Dendritic cell treated with granulocyte-macrophage colony-stimulating factor and Interleukin-4, amounts not matched to agents 40 ng/mL and 50 ng/mL, for 4 days (primary cell): ENCODE measurements at regions not wholly inside any gene's neighbourhood (a gene's known extent, or its start where the extent isn't known, plus 50 kb on each side); places are given as distances from the start of the nearest gene placed in this dataset.

Experiments used
- H3K27ac Mint-ChIP-seq: one replicate; pipeline ENCODE4 v1.8.0; 2022; ENCODE audit warnings: mild to moderate bottlenecking, mixed read lengths
- H3K27me3 Mint-ChIP-seq: one replicate; pipeline ENCODE4 v1.8.0; 2022; ENCODE audit warnings: mild to moderate bottlenecking, mixed read lengths
- H3K36me3 Mint-ChIP-seq: one replicate; pipeline ENCODE4 v1.8.0; 2022; ENCODE audit warnings: low read depth, mixed read lengths
- H3K4me1 Mint-ChIP-seq: one replicate; pipeline ENCODE4 v1.8.0; 2022; ENCODE audit warnings: low read depth, mixed read lengths
- H3K4me3 Mint-ChIP-seq: one replicate; pipeline ENCODE4 v1.8.0; 2022; ENCODE audit warnings: mild to moderate bottlenecking, moderate library complexity, mixed read lengths
- H3K9me3 Mint-ChIP-seq: one replicate; pipeline ENCODE4 v1.8.0; 2022; ENCODE audit warnings: mixed read lengths
- intact Hi-C: fragments of 100-400 bp; cut with micrococcal nuclease; formaldehyde crosslinking; loops from one replicate; pipeline ENCODE4 v1.15.0; 2022

GRCh38 chr13:99911965-99912566 is 59.5 kb downstream of the ZIC5 start:
- intact Hi-C loops = no loop called here
- no peaks in the 10 kb centered on the region for H3K9me3 Mint-ChIP-seq
- peaks cover 52% of the 10 kb centered on the region for H3K27me3 Mint-ChIP-seq
- H3K4me3 Mint-ChIP-seq = no peak overlapping the region
- H3K4me1 Mint-ChIP-seq = no peaks in the 10 kb centered on the region
- no peaks in the 10 kb centered on the region for H3K36me3 Mint-ChIP-seq
- H3K27ac Mint-ChIP-seq = no peak overlapping the region

- Mint-ChIP-seq H3K4me3 (no peak overlapping the region), H3K9me3 (no peaks in the 10 kb centered on the region), H3K27ac (no peak overlapping the region), H3K36me3 (no peaks in the 10 kb centered on the region), H3K27me3 (peaks cover 49% of the 10 kb centered on the region), H3K4me1 (no peaks in the 10 kb centered on the region)
- intact Hi-C loops = no loop called here
These were observed 60.2 kb downstream of the ZIC5 start for GRCh38 chr13:99911069-99911964.

GRCh38 chr13:99909836-99910619 is 61.5 kb downstream of the ZIC5 start:
- Mint-ChIP-seq H3K36me3 (no peaks in the 10 kb centered on the region), H3K27ac (no peak overlapping the region), H3K4me3 (no peak overlapping the region), H3K4me1 (no peaks in the 10 kb centered on the region), H3K27me3 (peaks cover 48% of the 10 kb centered on the region), H3K9me3 (no peaks in the 10 kb centered on the region)
- intact Hi-C loops = no loop called here

GRCh38 chr13:99909097-99909835 is 62.3 kb downstream of the ZIC5 start:
- intact Hi-C loops = no loop called here
- Mint-ChIP-seq H3K9me3 (no peaks in the 10 kb centered on the region), H3K4me3 (no peak overlapping the region), H3K27ac (no peak overlapping the region), H3K4me1 (no peaks in the 10 kb centered on the region), H3K36me3 (no peaks in the 10 kb centered on the region), H3K27me3 (peaks cover 48% of the 10 kb centered on the region)

GRCh38 chr13:99908140-99908803 is 63.3 kb downstream of the ZIC5 start:
- Mint-ChIP-seq H3K27ac (no peak overlapping the region), H3K9me3 (no peaks in the 10 kb centered on the region), H3K4me3 (no peak overlapping the region), H3K36me3 (no peaks in the 10 kb centered on the region), H3K27me3 (peaks cover 46% of the 10 kb centered on the region), H3K4me1 (no peaks in the 10 kb centered on the region)
- intact Hi-C loops = no loop called here

GRCh38 chr13:99907627-99908026 is 63.9 kb downstream of the ZIC5 start:
- H3K27me3 Mint-ChIP-seq = peaks cover 49% of the 10 kb centered on the region
- H3K4me1 Mint-ChIP-seq = no peaks in the 10 kb centered on the region
- H3K36me3 Mint-ChIP-seq = no peaks in the 10 kb centered on the region
- intact Hi-C loops = no loop called here
- H3K9me3 Mint-ChIP-seq = no peaks in the 10 kb centered on the region
- H3K27ac Mint-ChIP-seq = no peak overlapping the region
- no peak overlapping the region for H3K4me3 Mint-ChIP-seq

GRCh38 chr13:99907038-99907437 is 64.5 kb downstream of the ZIC5 start:
- intact Hi-C loops = no loop called here
- H3K4me3 Mint-ChIP-seq = no peak overlapping the region
- H3K9me3 Mint-ChIP-seq = no peaks in the 10 kb centered on the region
- H3K27me3 Mint-ChIP-seq = peaks cover 49% of the 10 kb centered on the region
- H3K4me1 Mint-ChIP-seq = no peaks in the 10 kb centered on the region
- H3K27ac Mint-ChIP-seq = no peak overlapping the region
- H3K36me3 Mint-ChIP-seq = no peaks in the 10 kb centered on the region

- no peaks in the 10 kb centered on the region for H3K36me3 Mint-ChIP-seq
- no peak overlapping the region for H3K27ac Mint-ChIP-seq
- intact Hi-C loops = no loop called here
- peaks cover 50% of the 10 kb centered on the region for H3K27me3 Mint-ChIP-seq
- H3K9me3 Mint-ChIP-seq = no peaks in the 10 kb centered on the region
- H3K4me1 Mint-ChIP-seq = no peaks in the 10 kb centered on the region
- H3K4me3 Mint-ChIP-seq = no peak overlapping the region
These were observed 65.8 kb downstream of the ZIC5 start for GRCh38 chr13:99905814-99906213.

GRCh38 chr13:99905224-99905623 is 66.3 kb downstream of the ZIC5 start:
- H3K36me3 Mint-ChIP-seq = no peaks in the 10 kb centered on the region
- intact Hi-C loops = no loop called here
- H3K27me3 Mint-ChIP-seq = peaks cover 54% of the 10 kb centered on the region
- H3K4me3 Mint-ChIP-seq = no peak overlapping the region
- no peak overlapping the region for H3K27ac Mint-ChIP-seq
- no peaks in the 10 kb centered on the region for H3K9me3 Mint-ChIP-seq
- H3K4me1 Mint-ChIP-seq = no peaks in the 10 kb centered on the region

GRCh38 chr13:99903140-99903539 is 68.4 kb downstream of the ZIC5 start:
- Mint-ChIP-seq H3K36me3 (no peaks in the 10 kb centered on the region), H3K9me3 (no peaks in the 10 kb centered on the region), H3K4me3 (no peak overlapping the region), H3K27me3 (peaks cover 61% of the 10 kb centered on the region), H3K4me1 (no peaks in the 10 kb centered on the region), H3K27ac (no peak overlapping the region)
- intact Hi-C loops = loop anchor here (5.0 kb wide), 1 partner anchor 614 kb away; no protein-coding TSS in a partner anchor

GRCh38 chr13:99902657-99903056 is 68.9 kb downstream of the ZIC5 start:
- Mint-ChIP-seq H3K9me3 (no peaks in the 10 kb centered on the region), H3K27me3 (peaks cover 62% of the 10 kb centered on the region), H3K4me1 (no peaks in the 10 kb centered on the region), H3K4me3 (no peak overlapping the region), H3K27ac (no peak overlapping the region), H3K36me3 (no peaks in the 10 kb centered on the region)
- intact Hi-C loops = loop anchor here (5.0 kb wide), 1 partner anchor 615 kb away; no protein-coding TSS in a partner anchor

- Mint-ChIP-seq H3K27ac (no peak overlapping the region), H3K36me3 (no peaks in the 10 kb centered on the region), H3K4me3 (no peak overlapping the region), H3K27me3 (peaks cover 78% of the 10 kb centered on the region), H3K4me1 (no peaks in the 10 kb centered on the region), H3K9me3 (no peaks in the 10 kb centered on the region)
- intact Hi-C loops = loop anchor here (5.0 kb wide), 1 partner anchor 616 kb away; no protein-coding TSS in a partner anchor
These were observed 70.6 kb downstream of the ZIC5 start for GRCh38 chr13:99900960-99901359.

- intact Hi-C loops = no loop called here
- peaks cover 13% of the 10 kb centered on the region for H3K4me1 Mint-ChIP-seq
- H3K27me3 Mint-ChIP-seq = peaks cover 85% of the 10 kb centered on the region
- no peak overlapping the region for H3K4me3 Mint-ChIP-seq
- H3K9me3 Mint-ChIP-seq = no peaks in the 10 kb centered on the region
- H3K36me3 Mint-ChIP-seq = no peaks in the 10 kb centered on the region
- no peak overlapping the region for H3K27ac Mint-ChIP-seq
These were observed 73.1 kb downstream of the ZIC5 start for GRCh38 chr13:99898421-99898820.
